Keratinocyte (primary cell): ENCODE measurements at regions not wholly inside any gene's neighbourhood (a gene's known extent, or its start where the extent isn't known, plus 50 kb on each side); places are given as distances from the start of the nearest gene placed in this dataset.

Experiments used
- DNase-seq: peaks from one replicate; pipeline ENCODE4 v3.0.0-alpha.2; 2011; ENCODE audit warnings: low read depth, missing footprints, low spot score
- FAIRE-seq: peaks from 2 replicates; lab custom pipeline; 2011; peaks lifted over from hg19 to GRCh38; lab: Jason Lieb, UNC
- H2AFZ ChIP-seq: 2 replicates; pipeline ENCODE4 v1.6.0; 2012; ENCODE audit warnings: low read length, control low read depth, inconsistent platforms; ENCODE audit not compliant: control insufficient read depth
- H3K27ac ChIP-seq: 2 replicates; pipeline ENCODE4 v1.5.1; 2011; ENCODE audit warnings: low read length; ENCODE audit not compliant: control insufficient read depth, insufficient read depth
- H3K27me3 ChIP-seq: 3 replicates; pipeline ENCODE4 v1.6.0; 2011; ENCODE audit warnings: low read length; ENCODE audit not compliant: control insufficient read depth, insufficient read depth; ENCODE audit errors: extremely low read depth
- H3K36me3 ChIP-seq, 2 experiments: 2 replicates in 1 of 2; 3 replicates in 1 of 2; pipeline ENCODE4 v1.5.1; 2011; ENCODE audit warnings: low read length in 2 of 2, mild to moderate bottlenecking in 1 of 2; ENCODE audit not compliant: control insufficient read depth in 2 of 2, insufficient read depth in 2 of 2; ENCODE audit errors: extremely low read depth in 1 of 2
- H3K4me1 ChIP-seq: 3 replicates; pipeline ENCODE4 v1.5.1; 2011; ENCODE audit warnings: low read length; ENCODE audit not compliant: control insufficient read depth, insufficient read depth; ENCODE audit errors: extremely low read depth
- H3K4me2 ChIP-seq: 3 replicates; pipeline ENCODE4 v1.6.0; 2011; ENCODE audit warnings: low read depth, low read length; ENCODE audit not compliant: control insufficient read depth, insufficient read depth; ENCODE audit errors: extremely low read depth
- H3K4me3 ChIP-seq, 3 experiments: fragments of 200-600 bp in 1 of 3; sonication (generic) in 1 of 3; 2 replicates in 2 of 3; 3 replicates in 1 of 3; pipeline ENCODE4 v1.5.1; 2011 to 2016; ENCODE audit warnings: low read length in 3 of 3, mild to moderate bottlenecking in 3 of 3, control low read depth in 2 of 3, inconsistent platforms in 1 of 3, low read depth in 1 of 3, mixed read lengths in 1 of 3, mixed run types in 1 of 3, moderate library complexity in 1 of 3; ENCODE audit not compliant: control insufficient read depth in 2 of 3, insufficient read depth in 2 of 3; ENCODE audit errors: extremely low read depth in 1 of 3
- H3K79me2 ChIP-seq: 2 replicates; pipeline ENCODE4 v1.6.0; 2012; ENCODE audit warnings: low read length; ENCODE audit not compliant: control insufficient read depth, insufficient read depth
- H3K9ac ChIP-seq: 3 replicates; pipeline ENCODE4 v1.6.0; 2011; ENCODE audit warnings: low read length; ENCODE audit not compliant: control insufficient read depth, insufficient read depth; ENCODE audit errors: extremely low read depth
- H3K9me1 ChIP-seq: 3 replicates; pipeline ENCODE4 v1.6.0; 2011; ENCODE audit warnings: low read length; ENCODE audit not compliant: control insufficient read depth, insufficient read depth; ENCODE audit errors: extremely low read depth
- H3K9me3 ChIP-seq: 2 replicates; pipeline ENCODE4 v1.5.1; 2012; ENCODE audit warnings: low read depth, low read length; ENCODE audit not compliant: control insufficient read depth
- H4K20me1 ChIP-seq: 3 replicates; pipeline ENCODE4 v1.6.0; 2011; ENCODE audit warnings: low read length; ENCODE audit not compliant: control insufficient read depth, insufficient read depth; ENCODE audit errors: extremely low read depth
- CTCF ChIP-seq, 3 experiments: IDR thresholded peaks in 1 of 3; conservative IDR thresholded peaks in 1 of 3; optimal IDR thresholded peaks in 1 of 3; 2 replicates in 2 of 3; 3 replicates in 1 of 3; pipeline versions ENCODE3 to v1.5.1; 2011; ENCODE audit warnings: low read length in 3 of 3, mild to moderate bottlenecking in 3 of 3, moderate library complexity in 2 of 3, control low read depth in 1 of 3, inconsistent platforms in 1 of 3; ENCODE audit not compliant: insufficient read depth in 2 of 3; ENCODE audit errors: extremely low read depth in 1 of 3
- EZH2 ChIP-seq: IDR thresholded peaks from one replicate; pipeline ENCODE4 v1.6.1; 2012; ENCODE audit warnings: inconsistent platforms, mild to moderate bottlenecking, low read length, moderate library complexity
- dilution Hi-C: fragments of 300-500 bp; cut with MboI; formaldehyde crosslinking; loops from one replicate; pipeline ENCODE4 v1.7.0; 2020; ENCODE audit warnings: low sequenced_read_pairs; ENCODE audit not compliant: extremely low pct_ligation_motif_present

- Histone ChIP-seq H3K27me3 (no peaks in the 10 kb centered on the region), H2AFZ (no peak overlapping the region), H3K9ac (no peak overlapping the region), H3K79me2 (no peaks in the 10 kb centered on the region), H3K9me3 (no peaks in the 10 kb centered on the region), H4K20me1 (no peaks in the 10 kb centered on the region), H3K4me1 (no peaks in the 10 kb centered on the region), H3K27ac (no peak overlapping the region), H3K4me3 (no peak overlapping the region), H3K36me3 (no peaks in the 10 kb centered on the region), H3K9me1 (no peaks in the 10 kb centered on the region), H3K4me2 (no peak overlapping the region)
- DNase-seq (no peak), FAIRE-seq (no peak)
- TF ChIP-seq CTCF (optimal IDR thresholded peaks at IDR 0.05 in 1 of 3, IDR thresholded peaks at IDR 0.05 in 1 of 3, conservative IDR thresholded peaks at IDR 0.05 in 1 of 3; ENCODE audit: extremely low read depth in 1 of 3, insufficient read depth in 2 of 3, low read length in 3 of 3) (no peak), EZH2 (no peak)
- dilution Hi-C loops: no loop called here
Observed at GRCh38 chr9:26682041-26682440, 210.6 kb downstream of the CAAP1 start.

- Histone ChIP-seq H3K9ac (no peak overlapping the region), H3K27me3 (no peaks in the 10 kb centered on the region), H3K36me3 (no peaks in the 10 kb centered on the region), H3K4me1 (no peaks in the 10 kb centered on the region), H2AFZ (no peak overlapping the region), H3K4me3 (no peak overlapping the region), H3K27ac (no peak overlapping the region), H4K20me1 (no peaks in the 10 kb centered on the region), H3K4me2 (no peak overlapping the region), H3K9me1 (no peaks in the 10 kb centered on the region), H3K79me2 (no peaks in the 10 kb centered on the region), H3K9me3 (no peaks in the 10 kb centered on the region)
- FAIRE-seq (no peak), DNase-seq (no peak)
- no peak for TF ChIP-seq EZH2
- no peak for TF ChIP-seq CTCF (optimal IDR thresholded peaks at IDR 0.05 in 1 of 3, IDR thresholded peaks at IDR 0.05 in 1 of 3, conservative IDR thresholded peaks at IDR 0.05 in 1 of 3; ENCODE audit: extremely low read depth in 1 of 3, insufficient read depth in 2 of 3, low read length in 3 of 3)
- dilution Hi-C loops: no loop called here
Observed at GRCh38 chr9:26677965-26678706, 214.5 kb downstream of the CAAP1 start.
